ACC112 (cell line): ENCODE measurements at regions not wholly inside any gene's neighbourhood (a gene's known extent, or its start where the extent isn't known, plus 50 kb on each side); places are given as distances from the start of the nearest gene placed in this dataset.
"Not testable (repeated sequence)": the region's sequence is repeated elsewhere in the genome, so short reads cannot be mapped to it uniquely, and the experiment has no call there.

Experiments
- H2AFZ ChIP-seq: fragments of 200-600 bp; sonication (generic); one replicate; pipeline ENCODE4 v1.6.0; 2017; ENCODE audit warnings: antibody characterized with exemption, low read length; ENCODE audit not compliant: unreplicated experiment
- H3K27ac ChIP-seq: fragments of 200-600 bp; sonication (generic); 2 replicates; pipeline ENCODE4 v1.5.1; 2014; ENCODE audit warnings: low read depth, mild to moderate bottlenecking, antibody characterized with exemption, low read length, moderate library complexity
- H3K27me3 ChIP-seq: fragments of 200-600 bp; sonication (generic); 2 replicates; pipeline ENCODE4 v1.6.1; 2014; ENCODE audit warnings: mild to moderate bottlenecking, antibody characterized with exemption, low read length, moderate library complexity, mixed read lengths; ENCODE audit not compliant: insufficient read depth
- H3K36me3 ChIP-seq: fragments of 200-600 bp; sonication (generic); 2 replicates; pipeline ENCODE4 v1.6.1; 2016; ENCODE audit warnings: mild to moderate bottlenecking, antibody characterized with exemption, low read length, moderate library complexity, mixed read lengths; ENCODE audit not compliant: insufficient read depth
- H3K4me1 ChIP-seq: fragments of 200-600 bp; sonication (generic); one replicate; pipeline ENCODE4 v1.6.1; 2016; ENCODE audit warnings: low read length, mixed read lengths; ENCODE audit not compliant: insufficient read depth, unreplicated experiment, control insufficient read depth
- H3K4me3 ChIP-seq: fragments of 200-600 bp; sonication (generic); 2 replicates; pipeline ENCODE4 v1.5.1; 2014; ENCODE audit warnings: mild to moderate bottlenecking, low read depth, low read length
- H3K79me2 ChIP-seq: fragments of 200-600 bp; sonication (generic); one replicate; pipeline ENCODE4 v1.6.0; 2016; ENCODE audit warnings: low read length; ENCODE audit not compliant: control insufficient read depth, unreplicated experiment, insufficient read depth

- not testable (repeated sequence) for H3K36me3 ChIP-seq, H2AFZ ChIP-seq, H3K27ac ChIP-seq, H3K27me3 ChIP-seq, H3K4me3 ChIP-seq, H3K79me2 ChIP-seq, H3K4me1 ChIP-seq
Observed at GRCh38 chr2:208685929-208686328, 279.3 kb downstream of the PTH2R start.

GRCh38 chr2:208686665-208687064, 280.1 kb downstream of the PTH2R start:
- Histone ChIP-seq H3K27me3 (no peaks in the 10 kb centered on the region), H3K79me2 (no peaks in the 10 kb centered on the region), H2AFZ (no peak overlapping the region), H3K4me3 (no peak overlapping the region), H3K27ac (no peak overlapping the region), H3K36me3 (no peaks in the 10 kb centered on the region), H3K4me1 (no peaks in the 10 kb centered on the region)

GRCh38 chr2:208687720-208688119, 281.1 kb downstream of the PTH2R start:
- H3K36me3 ChIP-seq, H3K79me2 ChIP-seq, H3K4me1 ChIP-seq, H3K27me3 ChIP-seq, H3K27ac ChIP-seq, H3K4me3 ChIP-seq, H2AFZ ChIP-seq: not testable (repeated sequence)

- no peak overlapping the region for H3K27ac ChIP-seq
- no peaks in the 10 kb centered on the region for H3K4me1 ChIP-seq
- H3K27me3 ChIP-seq: no peaks in the 10 kb centered on the region
- H3K4me3 ChIP-seq: no peak overlapping the region
- no peak overlapping the region for H2AFZ ChIP-seq
- H3K79me2 ChIP-seq: no peaks in the 10 kb centered on the region
- H3K36me3 ChIP-seq: no peaks in the 10 kb centered on the region
Observed at GRCh38 chr2:208698114-208698513, 291.5 kb downstream of the PTH2R start.

- Histone ChIP-seq H3K79me2 (no peaks in the 10 kb centered on the region), H3K4me1 (no peaks in the 10 kb centered on the region), H3K4me3 (no peak overlapping the region), H3K36me3 (no peaks in the 10 kb centered on the region), H3K27ac (no peak overlapping the region), H2AFZ (no peak overlapping the region), H3K27me3 (no peaks in the 10 kb centered on the region)
Observed at GRCh38 chr2:208708486-208708885, 301.9 kb downstream of the PTH2R start.

- Histone ChIP-seq H2AFZ (no peak overlapping the region), H3K27me3 (no peaks in the 10 kb centered on the region), H3K36me3 (no peaks in the 10 kb centered on the region), H3K79me2 (no peaks in the 10 kb centered on the region), H3K4me3 (no peak overlapping the region), H3K4me1 (no peaks in the 10 kb centered on the region), H3K27ac (no peak overlapping the region)
Observed at GRCh38 chr2:208711598-208711997, 305.0 kb downstream of the PTH2R start.

GRCh38 chr2:208713066-208713745, 306.6 kb downstream of the PTH2R start:
- no peaks in the 10 kb centered on the region for H3K79me2 ChIP-seq
- no peaks in the 10 kb centered on the region for H3K36me3 ChIP-seq
- H3K4me3 ChIP-seq: no peak overlapping the region
- no peaks in the 10 kb centered on the region for H3K27me3 ChIP-seq
- H2AFZ ChIP-seq: no peak overlapping the region
- no peak overlapping the region for H3K27ac ChIP-seq
- H3K4me1 ChIP-seq: no peaks in the 10 kb centered on the region

- no peak overlapping the region for H3K27ac ChIP-seq
- H3K4me1 ChIP-seq: no peaks in the 10 kb centered on the region
- no peaks in the 10 kb centered on the region for H3K36me3 ChIP-seq
- H3K79me2 ChIP-seq: no peaks in the 10 kb centered on the region
- H3K27me3 ChIP-seq: no peaks in the 10 kb centered on the region
- no peak overlapping the region for H3K4me3 ChIP-seq
- H2AFZ ChIP-seq: no peak overlapping the region
Observed at GRCh38 chr2:208718828-208719227, 312.2 kb downstream of the PTH2R start.

GRCh38 chr2:208722731-208723130, 316.1 kb downstream of the PTH2R start:
- no peak overlapping the region for H3K4me3 ChIP-seq
- H2AFZ ChIP-seq: no peak overlapping the region
- no peak overlapping the region for H3K27ac ChIP-seq
- H3K27me3 ChIP-seq: no peaks in the 10 kb centered on the region
- H3K36me3 ChIP-seq: no peaks in the 10 kb centered on the region
- H3K4me1 ChIP-seq: no peaks in the 10 kb centered on the region
- no peaks in the 10 kb centered on the region for H3K79me2 ChIP-seq

- Histone ChIP-seq H3K27ac (no peak overlapping the region), H3K4me1 (no peaks in the 10 kb centered on the region), H3K36me3 (no peaks in the 10 kb centered on the region), H3K27me3 (no peaks in the 10 kb centered on the region), H3K79me2 (no peaks in the 10 kb centered on the region), H2AFZ (no peak overlapping the region), H3K4me3 (no peak overlapping the region)
Observed at GRCh38 chr2:208725280-208725679, 318.7 kb downstream of the PTH2R start.

- H3K4me1 ChIP-seq: no peaks in the 10 kb centered on the region
- H3K27me3 ChIP-seq: no peaks in the 10 kb centered on the region
- no peak overlapping the region for H3K27ac ChIP-seq
Observed at GRCh38 chr2:208726242-208726641, 319.6 kb downstream of the PTH2R start.

More at GRCh38 chr2:208726242-208726641, 319.6 kb downstream of the PTH2R start:
- no peaks in the 10 kb centered on the region for H3K36me3 ChIP-seq
- no peak overlapping the region for H3K4me3 ChIP-seq
- no peaks in the 10 kb centered on the region for H3K79me2 ChIP-seq
- H2AFZ ChIP-seq: no peak overlapping the region
